Effector memory CD4-positive, alpha-beta T cell (primary cell): ENCODE measurements at regions not wholly inside any gene's neighbourhood (a gene's known extent, or its start where the extent isn't known, plus 50 kb on each side); places are given as distances from the start of the nearest gene placed in this dataset.

Experiments used
- DNase-seq, 3 donors: peaks; one replicate each; pipeline ENCODE4 v3.0.0-alpha.2; 2020
- H3K27ac ChIP-seq: 2 replicates; pipeline ENCODE4 v1.7.0; 2013; ENCODE audit warnings: mild to moderate bottlenecking, low read length, moderate library complexity; ENCODE audit not compliant: insufficient read depth, poor library complexity, severe bottlenecking
- H3K27me3 ChIP-seq: replicated peaks from 2 replicates; pipeline ENCODE4 v1.7.0; 2013; ENCODE audit warnings: mild to moderate bottlenecking, low read length; ENCODE audit not compliant: insufficient read depth, control insufficient read depth, poor library complexity, severe bottlenecking
- H3K36me3 ChIP-seq: 2 replicates; pipeline ENCODE4 v1.7.0; 2013; ENCODE audit warnings: mild to moderate bottlenecking, low read length, moderate library complexity; ENCODE audit not compliant: control insufficient read depth, insufficient read depth
- H3K4me1 ChIP-seq: 2 replicates; pipeline ENCODE4 v1.7.0; 2013; ENCODE audit warnings: low read length, mild to moderate bottlenecking; ENCODE audit not compliant: control insufficient read depth, insufficient read depth, poor library complexity, severe bottlenecking
- H3K4me3 ChIP-seq: 2 replicates; pipeline ENCODE4 v1.7.0; 2013; ENCODE audit warnings: low read length, low read depth, mild to moderate bottlenecking; ENCODE audit not compliant: insufficient read depth, poor library complexity, severe bottlenecking
- H3K9me3 ChIP-seq: 2 replicates; pipeline ENCODE4 v1.7.0; 2013; ENCODE audit warnings: mild to moderate bottlenecking, low read length, moderate library complexity; ENCODE audit not compliant: control insufficient read depth

GRCh38 chr3:66858656-66859381 lies 139.3 kb upstream of the KBTBD8 start:
- Histone ChIP-seq H3K4me3 (no peak overlapping the region), H3K36me3 (no peaks in the 10 kb centered on the region), H3K27me3 (no peaks in the 10 kb centered on the region), H3K27ac (no peak overlapping the region), H3K4me1 (no peaks in the 10 kb centered on the region), H3K9me3 (no peaks in the 10 kb centered on the region)
- DNase-seq: no peak

GRCh38 chr3:66860771-66861170 lies 137.3 kb upstream of the KBTBD8 start:
- Histone ChIP-seq H3K27ac (no peak overlapping the region), H3K36me3 (no peaks in the 10 kb centered on the region), H3K27me3 (no peaks in the 10 kb centered on the region), H3K4me3 (no peak overlapping the region), H3K9me3 (no peaks in the 10 kb centered on the region), H3K4me1 (no peaks in the 10 kb centered on the region)
- no peak for DNase-seq

GRCh38 chr3:66863205-66864111 lies 134.6 kb upstream of the KBTBD8 start:
- no peak for DNase-seq
- no peaks in the 10 kb centered on the region for H3K36me3 ChIP-seq
- no peak overlapping the region for H3K4me3 ChIP-seq
- H3K27me3 ChIP-seq: no peaks in the 10 kb centered on the region
- H3K4me1 ChIP-seq: no peaks in the 10 kb centered on the region
- no peaks in the 10 kb centered on the region for H3K9me3 ChIP-seq
- no peak overlapping the region for H3K27ac ChIP-seq

GRCh38 chr3:66884659-66885058 lies 113.4 kb upstream of the KBTBD8 start:
- Histone ChIP-seq H3K4me1 (no peaks in the 10 kb centered on the region), H3K27me3 (no peaks in the 10 kb centered on the region), H3K27ac (no peak overlapping the region), H3K4me3 (no peak overlapping the region), H3K36me3 (no peaks in the 10 kb centered on the region), H3K9me3 (no peaks in the 10 kb centered on the region)
- no peak for DNase-seq

- Histone ChIP-seq H3K9me3 (no peaks in the 10 kb centered on the region), H3K36me3 (no peaks in the 10 kb centered on the region), H3K4me1 (no peaks in the 10 kb centered on the region), H3K27me3 (no peaks in the 10 kb centered on the region), H3K27ac (no peak overlapping the region), H3K4me3 (no peak overlapping the region)
- no peak for DNase-seq
Measured at GRCh38 chr3:66885326-66886000, 112.6 kb upstream of the KBTBD8 start.

- DNase-seq: no peak
- Histone ChIP-seq H3K27ac (no peak overlapping the region), H3K27me3 (no peaks in the 10 kb centered on the region), H3K4me1 (no peaks in the 10 kb centered on the region), H3K4me3 (no peak overlapping the region), H3K36me3 (no peaks in the 10 kb centered on the region), H3K9me3 (no peaks in the 10 kb centered on the region)
Measured at GRCh38 chr3:66889750-66890494, 108.2 kb upstream of the KBTBD8 start.

GRCh38 chr3:66898155-66898554 lies 100.0 kb upstream of the KBTBD8 start:
- no peak for DNase-seq
- Histone ChIP-seq H3K27ac (no peak overlapping the region), H3K4me1 (no peaks in the 10 kb centered on the region), H3K36me3 (no peaks in the 10 kb centered on the region), H3K27me3 (no peaks in the 10 kb centered on the region), H3K9me3 (peaks cover 4% of the 10 kb centered on the region), H3K4me3 (no peak overlapping the region)

GRCh38 chr3:66904336-66904735 lies 93.8 kb upstream of the KBTBD8 start:
- Histone ChIP-seq H3K4me1 (no peaks in the 10 kb centered on the region), H3K9me3 (peaks cover 4% of the 10 kb centered on the region), H3K27ac (no peak overlapping the region), H3K4me3 (no peak overlapping the region), H3K27me3 (no peaks in the 10 kb centered on the region), H3K36me3 (no peaks in the 10 kb centered on the region)
- DNase-seq: no peak

- no peaks in the 10 kb centered on the region for H3K4me1 ChIP-seq
- no peak overlapping the region for H3K4me3 ChIP-seq
- H3K27me3 ChIP-seq: no peaks in the 10 kb centered on the region
- DNase-seq: no peak
- peaks cover under 1% of the 10 kb centered on the region for H3K9me3 ChIP-seq
- H3K36me3 ChIP-seq: no peaks in the 10 kb centered on the region
- H3K27ac ChIP-seq: no peak overlapping the region
Measured at GRCh38 chr3:66904831-66905493, 93.1 kb upstream of the KBTBD8 start.
